Endothelial cell of umbilical vein (primary cell): ENCODE measurements at regions not wholly inside any gene's neighbourhood (a gene's known extent, or its start where the extent isn't known, plus 50 kb on each side); places are given as distances from the start of the nearest gene placed in this dataset.

ENCODE experiments used
- BruUV-seq: library from RNA; stranded (reverse); fragments of 400-500 nt; replicated peaks from 2 replicates; lab custom pipeline; 2021; lab: Mats Ljungman, UMichigan
- CTCF ChIA-PET: fragments of 300-600, 350-600 bp; sonication (Branson Sonifier 250); formaldehyde crosslinking; loops from one replicate; lab custom pipeline; 2021; ENCODE audit warnings: antibody characterized with exemption, inconsistent platforms; lab: Charles Lee
- POLR2A ChIA-PET: fragments of 300-600, 350-600 bp; sonication (Branson Sonifier 250); formaldehyde crosslinking; loops from one replicate; lab custom pipeline; 2021; ENCODE audit warnings: antibody characterized with exemption, inconsistent platforms; lab: Charles Lee
- DNase-seq: peaks from one replicate; pipeline ENCODE4 v3.0.0-alpha.2; 2011; ENCODE audit warnings: low read depth, low spot score
- FAIRE-seq: peaks from 2 replicates; lab custom pipeline; 2011; peaks lifted over from hg19 to GRCh38; lab: Jason Lieb, UNC
- H2AFZ ChIP-seq: 2 replicates; pipeline ENCODE4 v1.6.0; 2012; ENCODE audit warnings: low read depth, low read length, control low read depth, inconsistent platforms
- H3K27ac ChIP-seq: 2 replicates; pipeline ENCODE4 v1.5.1; 2011; ENCODE audit warnings: low read depth, mild to moderate bottlenecking, control low read depth, low read length, moderate library complexity; ENCODE audit not compliant: insufficient read depth
- H3K27me3 ChIP-seq, 2 experiments: 2 replicates each; pipeline versions ENCODE4 v1.6.0 to v1.6.1; 2011; ENCODE audit warnings: low read length in 2 of 2, mixed read lengths in 1 of 2; ENCODE audit not compliant: control insufficient read depth in 2 of 2, insufficient read depth in 2 of 2
- H3K36me3 ChIP-seq, 2 experiments: 2 replicates in 1 of 2; 3 replicates in 1 of 2; pipeline ENCODE4 v1.5.1; 2011; ENCODE audit warnings: low read length in 2 of 2, mild to moderate bottlenecking in 1 of 2, moderate library complexity in 1 of 2; ENCODE audit not compliant: control insufficient read depth in 2 of 2, insufficient read depth in 2 of 2; ENCODE audit errors: extremely low read depth in 1 of 2
- H3K4me1 ChIP-seq: 3 replicates; pipeline ENCODE4 v1.5.1; 2011; ENCODE audit warnings: mild to moderate bottlenecking, low read length; ENCODE audit not compliant: control insufficient read depth, insufficient read depth; ENCODE audit errors: extremely low read depth
- H3K4me2 ChIP-seq: 2 replicates; pipeline ENCODE4 v1.6.1; 2011; ENCODE audit warnings: low read length, control low read depth, mixed read lengths; ENCODE audit not compliant: insufficient read depth
- H3K4me3 ChIP-seq, 3 experiments: fragments of 200-600 bp in 1 of 3; sonication (generic), shearing (Covaris generic) in 1 of 3; replicated peaks in 1 of 3; 2 replicates each; pipeline ENCODE4 v1.5.1; 2011 to 2016; ENCODE audit warnings: control low read depth in 3 of 3, low read length in 3 of 3, mild to moderate bottlenecking in 2 of 3, inconsistent platforms in 1 of 3, low read depth in 1 of 3, moderate library complexity in 1 of 3; ENCODE audit not compliant: insufficient read depth in 1 of 3
- H3K79me2 ChIP-seq: 2 replicates; pipeline ENCODE4 v1.6.0; 2012; ENCODE audit warnings: low read length, inconsistent platforms; ENCODE audit not compliant: control insufficient read depth, insufficient read depth
- H3K9ac ChIP-seq: replicated peaks from 2 replicates; pipeline ENCODE3; 2011; ENCODE audit warnings: low read length, control low read depth; ENCODE audit not compliant: insufficient read depth; ENCODE audit errors: extremely low read depth
- H3K9me1 ChIP-seq: replicated peaks from 3 replicates; pipeline ENCODE4 v1.6.0; 2011; ENCODE audit warnings: mild to moderate bottlenecking, low read length; ENCODE audit not compliant: control insufficient read depth, insufficient read depth; ENCODE audit errors: extremely low read depth
- H3K9me3 ChIP-seq: replicated peaks from 2 replicates; pipeline ENCODE4 v1.5.1; 2012; ENCODE audit warnings: low read length, inconsistent platforms; ENCODE audit not compliant: control insufficient read depth, insufficient read depth
- H4K20me1 ChIP-seq: replicated peaks from 2 replicates; pipeline ENCODE3; 2011; ENCODE audit warnings: mild to moderate bottlenecking, low read length; ENCODE audit not compliant: control insufficient read depth, insufficient read depth; ENCODE audit errors: extremely low read depth
- EZH2 ChIP-seq: IDR thresholded peaks from 2 replicates; pipeline ENCODE4 v1.6.1; 2012; ENCODE audit warnings: borderline replicate concordance, low read depth, mild to moderate bottlenecking, moderate library complexity, low read length, inconsistent platforms; ENCODE audit not compliant: severe bottlenecking
- FOS ChIP-seq: IDR thresholded peaks from 2 replicates; pipeline ENCODE4 v1.6.1; 2011; ENCODE audit warnings: mild to moderate bottlenecking, low read length, moderate library complexity, borderline replicate concordance; ENCODE audit not compliant: insufficient read depth
- GATA2 ChIP-seq: IDR thresholded peaks from 2 replicates; pipeline ENCODE4 v1.7.0; 2011; ENCODE audit warnings: low read depth, mild to moderate bottlenecking, moderate library complexity, mixed read lengths, low read length; ENCODE audit not compliant: insufficient read length, insufficient read depth
- JUN ChIP-seq: IDR thresholded peaks from 2 replicates; pipeline ENCODE4 v1.6.1; 2011; ENCODE audit warnings: borderline replicate concordance, low read depth; ENCODE audit not compliant: insufficient read length, insufficient read depth
- MYC ChIP-seq: IDR thresholded peaks from one replicate; pipeline ENCODE4 v1.6.1; 2011; ENCODE audit warnings: mild to moderate bottlenecking, low read depth, low read length
- POLR2A ChIP-seq: IDR thresholded peaks from 2 replicates; pipeline ENCODE4 v1.6.1; 2012; ENCODE audit warnings: low read depth, mild to moderate bottlenecking, control low read depth, low read length
- POLR2AphosphoS5 ChIP-seq: IDR thresholded peaks from 2 replicates; pipeline ENCODE4 v1.6.1; 2012; ENCODE audit warnings: low read depth, mild to moderate bottlenecking, control low read depth, low read length, moderate library complexity; ENCODE audit not compliant: insufficient read depth
- dilution Hi-C: fragments of 300-500 bp; cut with MboI; formaldehyde crosslinking; loops from one replicate; pipeline ENCODE4 v1.15.0; 2019; ENCODE audit warnings: low sequenced_read_pairs; ENCODE audit not compliant: extremely low pct_ligation_motif_present
- intact Hi-C: fragments of 100-400 bp; cut with micrococcal nuclease; formaldehyde crosslinking; loops from one replicate; pipeline ENCODE4 v1.10.0; 2022
- TF ChIP-seq, protein P1 (sequence below), 2 donors: IDR thresholded peaks; 1 replicate in 1 of 2; 2 replicates in 1 of 2; pipeline ENCODE4 v1.5.1; 2011; ENCODE audit warnings: low read length in 2 of 2, mild to moderate bottlenecking in 2 of 2, moderate library complexity in 2 of 2, control low read depth in 1 of 2, inconsistent platforms in 1 of 2, low read depth in 1 of 2; ENCODE audit not compliant: insufficient read depth in 1 of 2; ENCODE audit errors: extremely low read depth in 1 of 2
- TF ChIP-seq, protein P2 (sequence below): IDR thresholded peaks from 2 replicates; pipeline ENCODE4 v1.6.1; 2011; ENCODE audit not compliant: insufficient read depth, insufficient read length

DNA sequence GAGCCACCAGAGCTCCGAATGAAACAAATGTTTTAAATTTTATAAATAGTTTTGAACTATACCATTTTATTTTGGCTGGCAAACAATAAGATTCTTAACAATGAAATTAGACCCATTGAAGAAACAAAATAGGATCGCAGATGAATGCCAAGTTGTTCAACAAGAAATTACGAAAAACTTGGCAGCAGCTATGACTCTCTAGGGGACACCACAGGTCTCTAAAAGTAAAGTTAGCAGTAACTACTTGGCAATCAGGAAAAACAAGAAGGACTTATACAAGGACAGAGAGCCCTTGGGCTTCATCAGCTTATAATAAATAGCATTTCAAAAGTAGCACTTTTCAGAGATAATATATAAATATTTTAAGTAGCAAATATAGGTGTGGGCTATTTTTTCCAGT is 603.8 kb upstream of the PSMD7 start:
- H3K9me3 ChIP-seq = peaks cover 7% of the 10 kb centered on the region
- dilution Hi-C loops = no loop called here
- POLR2A ChIA-PET = no interaction called here
- CTCF ChIA-PET = no interaction called here
- H3K9me1 ChIP-seq = no peaks in the 10 kb centered on the region
- no peaks in the 10 kb centered on the region for H3K36me3 ChIP-seq
- H4K20me1 ChIP-seq = no peaks in the 10 kb centered on the region
- DNase-seq (no peak), FAIRE-seq (no peak)
- no peak overlapping the region for H3K9ac ChIP-seq
- H3K4me2 ChIP-seq = no peak overlapping the region
- H3K27ac ChIP-seq = no peak overlapping the region
- H3K4me3 ChIP-seq = no peak overlapping the region
- no peaks in the 10 kb centered on the region for H3K27me3 ChIP-seq
- H2AFZ ChIP-seq = no peak overlapping the region
- intact Hi-C loops = no loop called here
- no peaks in the 10 kb centered on the region for H3K4me1 ChIP-seq
- BruUV-seq = no TSS peak
- TF ChIP-seq POLR2AphosphoS5 (no peak), GATA2 (no peak), MYC (no peak), POLR2A (no peak), JUN (no peak), FOS (no peak), EZH2 (no peak)
- TF ChIP-seq, protein P1, sequence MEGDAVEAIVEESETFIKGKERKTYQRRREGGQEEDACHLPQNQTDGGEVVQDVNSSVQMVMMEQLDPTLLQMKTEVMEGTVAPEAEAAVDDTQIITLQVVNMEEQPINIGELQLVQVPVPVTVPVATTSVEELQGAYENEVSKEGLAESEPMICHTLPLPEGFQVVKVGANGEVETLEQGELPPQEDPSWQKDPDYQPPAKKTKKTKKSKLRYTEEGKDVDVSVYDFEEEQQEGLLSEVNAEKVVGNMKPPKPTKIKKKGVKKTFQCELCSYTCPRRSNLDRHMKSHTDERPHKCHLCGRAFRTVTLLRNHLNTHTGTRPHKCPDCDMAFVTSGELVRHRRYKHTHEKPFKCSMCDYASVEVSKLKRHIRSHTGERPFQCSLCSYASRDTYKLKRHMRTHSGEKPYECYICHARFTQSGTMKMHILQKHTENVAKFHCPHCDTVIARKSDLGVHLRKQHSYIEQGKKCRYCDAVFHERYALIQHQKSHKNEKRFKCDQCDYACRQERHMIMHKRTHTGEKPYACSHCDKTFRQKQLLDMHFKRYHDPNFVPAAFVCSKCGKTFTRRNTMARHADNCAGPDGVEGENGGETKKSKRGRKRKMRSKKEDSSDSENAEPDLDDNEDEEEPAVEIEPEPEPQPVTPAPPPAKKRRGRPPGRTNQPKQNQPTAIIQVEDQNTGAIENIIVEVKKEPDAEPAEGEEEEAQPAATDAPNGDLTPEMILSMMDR (IDR thresholded peaks at IDR 0.05; ENCODE audit: extremely low read depth in 1 of 2, insufficient read depth in 1 of 2, low read depth in 1 of 2, low read length in 2 of 2) = no peak
- TF ChIP-seq, protein P2, sequence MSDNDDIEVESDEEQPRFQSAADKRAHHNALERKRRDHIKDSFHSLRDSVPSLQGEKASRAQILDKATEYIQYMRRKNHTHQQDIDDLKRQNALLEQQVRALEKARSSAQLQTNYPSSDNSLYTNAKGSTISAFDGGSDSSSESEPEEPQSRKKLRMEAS = no peak
- no peaks in the 10 kb centered on the region for H3K79me2 ChIP-seq
